ENCODE measurements at regions not wholly inside any gene's neighbourhood (a gene's known extent, or its start where the extent isn't known, plus 50 kb on each side); places are given as distances from the start of the nearest gene placed in this dataset.

GRCh38 chr4:123853651-123854050, 457.1 kb downstream of the SPRY1 start:
- Histone ChIP-seq H3K4me2 (ENCODE audit: unreplicated experiment) (no peak overlapping the region), H3K9me2 (ENCODE audit: insufficient read depth) (no peaks in the 10 kb centered on the region; the same call in 1 of the 2 replicates), H3K27me3 (replicated peaks; ENCODE audit: insufficient read depth) (no peaks in the 10 kb centered on the region), H4K20me1 (ENCODE audit: insufficient read depth) (no peaks in the 10 kb centered on the region), H3K4me1 (ENCODE audit: insufficient read depth) (peaks cover 8% of the 10 kb centered on the region; the same call in 1 of the 2 replicates), H3K9ac (no peak overlapping the region), H3K36me3 (ENCODE audit: low read depth) (no peaks in the 10 kb centered on the region), H3K4me3 (no peak overlapping the region), H3K27ac (no peak overlapping the region), H3K79me2 (ENCODE audit: insufficient read depth) (no peaks in the 10 kb centered on the region), H2AFZ (no peak overlapping the region), H3K9me3 (ENCODE audit: low read depth) (no peaks in the 10 kb centered on the region), H3F3A (ENCODE audit: insufficient read depth) (no peaks in the 10 kb centered on the region)
- in situ Hi-C loops (cut with MboI): no loop called here
- 98 to 100% methylated on average over 3 of the region's 3 CpGs for WGBS, 2 experiments (ENCODE audit: low coverage in 1 of 2, low lambda C conversion rate in 2 of 2, missing lambda C conversion rate in 2 of 2)
- no peak for TF ChIP-seq EZH2 (IDR thresholded peaks at IDR 0.05; ENCODE audit: insufficient read depth, poor library complexity, severe bottlenecking)
- no peak for TF ChIP-seq EZH2phosphoT487 (IDR thresholded peaks at IDR 0.05; ENCODE audit: insufficient read depth, low read depth)
- no peak for DNase-seq

- peak overlapping the region; percentile 93 for H2AFZ ChIP-seq
- no peaks in the 10 kb centered on the region for H3K9me3 ChIP-seq (ENCODE audit: low read depth)
- H3K27me3 ChIP-seq (replicated peaks; ENCODE audit: insufficient read depth): no peaks in the 10 kb centered on the region
- H3K4me1 ChIP-seq (ENCODE audit: insufficient read depth): peaks cover 8% of the 10 kb centered on the region; the same call in 1 of the 2 replicates
- WGBS, 2 experiments (ENCODE audit: low coverage in 1 of 2, low lambda C conversion rate in 2 of 2, missing lambda C conversion rate in 2 of 2): 12 to 14% methylated on average over 9 of the region's 9 CpGs
- no peaks in the 10 kb centered on the region for H3K9me2 ChIP-seq (ENCODE audit: insufficient read depth)
- no peaks in the 10 kb centered on the region for H3K36me3 ChIP-seq (ENCODE audit: low read depth)
- TF ChIP-seq EZH2phosphoT487 (IDR thresholded peaks at IDR 0.05; ENCODE audit: insufficient read depth, low read depth): no peak
- TF ChIP-seq EZH2 (IDR thresholded peaks at IDR 0.05; ENCODE audit: insufficient read depth, poor library complexity, severe bottlenecking): no peak
- DNase-seq: peak; percentile 48
- peak overlapping the region; percentile 71 for H3K4me2 ChIP-seq (ENCODE audit: unreplicated experiment)
- H3K9ac ChIP-seq: peak overlapping the region; percentile 30; the same call in 1 of the 2 replicates
- no peaks in the 10 kb centered on the region for H3K79me2 ChIP-seq (ENCODE audit: insufficient read depth)
- H4K20me1 ChIP-seq (ENCODE audit: insufficient read depth): no peaks in the 10 kb centered on the region
- in situ Hi-C loops (cut with MboI): no loop called here
- no peaks in the 10 kb centered on the region for H3F3A ChIP-seq (ENCODE audit: insufficient read depth)
- H3K27ac ChIP-seq: no peak overlapping the region
- peak overlapping the region; percentile 37 for H3K4me3 ChIP-seq
These were observed 460.3 kb downstream of the SPRY1 start for GRCh38 chr4:123856689-123857545.

- Histone ChIP-seq H3K79me2 (ENCODE audit: insufficient read depth) (no peaks in the 10 kb centered on the region), H3F3A (ENCODE audit: insufficient read depth) (no peaks in the 10 kb centered on the region), H3K4me1 (ENCODE audit: insufficient read depth) (peaks cover 8% of the 10 kb centered on the region; the same call in 1 of the 2 replicates), H3K4me2 (ENCODE audit: unreplicated experiment) (no peak overlapping the region), H3K9me3 (ENCODE audit: low read depth) (no peaks in the 10 kb centered on the region), H3K36me3 (ENCODE audit: low read depth) (no peaks in the 10 kb centered on the region), H2AFZ (0 out of 2 replicates have a peak overlapping the region, but pooled peaks have one; percentile 2), H3K27ac (no peak overlapping the region), H3K27me3 (replicated peaks; ENCODE audit: insufficient read depth) (no peaks in the 10 kb centered on the region), H3K9ac (no peak overlapping the region), H4K20me1 (ENCODE audit: insufficient read depth) (no peaks in the 10 kb centered on the region), H3K9me2 (ENCODE audit: insufficient read depth) (no peaks in the 10 kb centered on the region), H3K4me3 (no peak overlapping the region)
- WGBS, 2 experiments (ENCODE audit: low coverage in 1 of 2, low lambda C conversion rate in 2 of 2, missing lambda C conversion rate in 2 of 2): 92 to 100% methylated on average over 1 of the region's 1 CpG
- no peak for DNase-seq
- in situ Hi-C loops (cut with MboI): no loop called here
- no peak for TF ChIP-seq EZH2 (IDR thresholded peaks at IDR 0.05; ENCODE audit: insufficient read depth, poor library complexity, severe bottlenecking)
- no peak for TF ChIP-seq EZH2phosphoT487 (IDR thresholded peaks at IDR 0.05; ENCODE audit: insufficient read depth, low read depth)
These were observed 461.9 kb downstream of the SPRY1 start for GRCh38 chr4:123858465-123858864.

GRCh38 chr4:123862812-123863211, 466.2 kb downstream of the SPRY1 start:
- Histone ChIP-seq H3K9me2 (ENCODE audit: insufficient read depth) (no peaks in the 10 kb centered on the region), H3F3A (ENCODE audit: insufficient read depth) (no peaks in the 10 kb centered on the region), H3K36me3 (ENCODE audit: low read depth) (no peaks in the 10 kb centered on the region), H4K20me1 (ENCODE audit: insufficient read depth) (no peaks in the 10 kb centered on the region), H3K4me2 (ENCODE audit: unreplicated experiment) (no peak overlapping the region), H3K9me3 (ENCODE audit: low read depth) (no peaks in the 10 kb centered on the region), H3K9ac (no peak overlapping the region), H3K4me1 (ENCODE audit: insufficient read depth) (no peaks in the 10 kb centered on the region), H3K27me3 (replicated peaks; ENCODE audit: insufficient read depth) (no peaks in the 10 kb centered on the region), H3K27ac (no peak overlapping the region), H3K4me3 (no peak overlapping the region), H3K79me2 (ENCODE audit: insufficient read depth) (no peaks in the 10 kb centered on the region), H2AFZ (no peak overlapping the region)
- no peak for DNase-seq
- TF ChIP-seq EZH2phosphoT487 (IDR thresholded peaks at IDR 0.05; ENCODE audit: insufficient read depth, low read depth) (no peak), EZH2 (IDR thresholded peaks at IDR 0.05; ENCODE audit: insufficient read depth, poor library complexity, severe bottlenecking) (no peak)
- in situ Hi-C loops (cut with MboI): no loop called here
- 67% methylated on average over 4 of the region's 4 CpGs for WGBS, 2 experiments (ENCODE audit: low coverage in 1 of 2, low lambda C conversion rate in 2 of 2, missing lambda C conversion rate in 2 of 2)
